SK-N-SH treated with all-trans-retinoic acid at 6 μM for 48 hours (cell line): ENCODE measurements at regions not wholly inside any gene's neighbourhood (a gene's known extent, or its start where the extent isn't known, plus 50 kb on each side); places are given as distances from the start of the nearest gene placed in this dataset.

Experiments
- ARNTL ChIP-seq: fragments of 450-650 bp; formaldehyde crosslinking; IDR thresholded peaks from 2 replicates; pipeline ENCODE4 v1.5.0; 2020; ENCODE audit warnings: low read depth, mild to moderate bottlenecking, moderate library complexity, borderline replicate concordance
- CREB5 ChIP-seq: fragments of 250-450 bp; sonication (Bioruptor Pico); IDR thresholded peaks from 2 replicates; pipeline ENCODE4 v1.5.1; 2020; ENCODE audit warnings: low read depth, mild to moderate bottlenecking, moderate library complexity
- CSDC2 ChIP-seq: fragments of 250-450 bp; sonication (Bioruptor Pico); IDR thresholded peaks from 2 replicates; pipeline ENCODE4 v1.5.0; 2020; ENCODE audit warnings: mild to moderate bottlenecking, moderate library complexity
- GLIS3 ChIP-seq: fragments of 250-450 bp; sonication (Bioruptor Pico); IDR thresholded peaks from 2 replicates; pipeline ENCODE4 v1.5.0; 2020; ENCODE audit warnings: mild to moderate bottlenecking, moderate library complexity
- ISL1 ChIP-seq: fragments of 250-450 bp; sonication (Bioruptor Pico); IDR thresholded peaks from 2 replicates; pipeline ENCODE4 v2.1.2; 2022; ENCODE audit warnings: mild to moderate bottlenecking, moderate library complexity
- PATZ1 ChIP-seq: fragments of 250-450 bp; sonication (Bioruptor Pico); IDR thresholded peaks from 2 replicates; pipeline ENCODE4 v1.8.0; 2020; ENCODE audit warnings: mild to moderate bottlenecking, moderate library complexity, borderline replicate concordance
- POU6F1 ChIP-seq: fragments of 250-450 bp; sonication (Bioruptor Pico); IDR thresholded peaks from 2 replicates; pipeline ENCODE4 v1.8.0; 2021; ENCODE audit warnings: low read depth, mild to moderate bottlenecking, moderate library complexity, borderline replicate concordance
- PPARA ChIP-seq: fragments of 250-450 bp; sonication (Bioruptor Pico); IDR thresholded peaks from 2 replicates; pipeline ENCODE4 v1.5.0; 2020; ENCODE audit warnings: mild to moderate bottlenecking, borderline replicate concordance
- RARB ChIP-seq: fragments of 250-450 bp; sonication (Bioruptor Pico); IDR thresholded peaks from 2 replicates; pipeline ENCODE4 v1.8.0; 2021; ENCODE audit warnings: mild to moderate bottlenecking, moderate library complexity
- TSHZ2 ChIP-seq: fragments of 250-450 bp; sonication (Bioruptor Pico); IDR thresholded peaks from 2 replicates; pipeline ENCODE4 v1.5.0; 2020; ENCODE audit warnings: mild to moderate bottlenecking, moderate library complexity
- ZFP3 ChIP-seq: fragments of 250-450 bp; sonication (Bioruptor Pico); IDR thresholded peaks from 2 replicates; pipeline ENCODE4 v1.5.0; 2020; ENCODE audit warnings: mild to moderate bottlenecking, moderate library complexity
- ZFP30 ChIP-seq: fragments of 450-650 bp; formaldehyde crosslinking; IDR thresholded peaks from 2 replicates; pipeline ENCODE4 v1.5.0; 2022; ENCODE audit warnings: mild to moderate bottlenecking, moderate library complexity
- ZNF565 ChIP-seq: fragments of 450-650 bp; formaldehyde crosslinking; conservative IDR thresholded peaks from 2 replicates; pipeline ENCODE4 v1.5.0; 2020; ENCODE audit warnings: low read depth, mild to moderate bottlenecking, moderate library complexity

- no peak for TF ChIP-seq ISL1 (CRISPR knock-in tag)
- TF ChIP-seq PPARA (CRISPR knock-in tag), result no peak
- no peak for TF ChIP-seq CREB5
- TF ChIP-seq ZFP30 (CRISPR knock-in tag), result no peak
- TF ChIP-seq ZFP3 (CRISPR knock-in tag), result no peak
- no peak for TF ChIP-seq CSDC2 (CRISPR knock-in tag)
- no peak for TF ChIP-seq ARNTL (CRISPR knock-in tag)
- no peak for TF ChIP-seq GLIS3
- no peak for TF ChIP-seq ZNF565 (CRISPR knock-in tag)
- no peak for TF ChIP-seq POU6F1 (CRISPR knock-in tag)
- no peak for TF ChIP-seq PATZ1 (CRISPR knock-in tag)
- no peak for TF ChIP-seq RARB (CRISPR knock-in tag)
- no peak for TF ChIP-seq TSHZ2
Measured at GRCh38 chr6:44567406-44567805, 179.9 kb downstream of the CDC5L start.
